Panc1 (cell line): ENCODE measurements at regions not wholly inside any gene's neighbourhood (a gene's known extent, or its start where the extent isn't known, plus 50 kb on each side); places are given as distances from the start of the nearest gene placed in this dataset.
A peak's percentile ranks its signal among the peaks of the same experiment; 100 is the strongest.

ENCODE experiments used
- ATAC-seq: fragments of 200-7000 bp; cut with Tn5 transposase; 2 replicates; pipeline ENCODE4 v1.9.1; 2020; ENCODE audit warnings: mild to moderate bottlenecking, moderate library complexity
- BruUV-seq: library from RNA; stranded (reverse); fragments of 400-500 nt; replicated peaks from 2 replicates; lab custom pipeline; 2021; lab: Mats Ljungman, UMichigan
- CTCF ChIA-PET: fragments of 300-600 bp; sonication (Branson Sonifier 250); formaldehyde crosslinking; loops from one replicate; lab custom pipeline; 2022; ENCODE audit warnings: antibody characterized with exemption; lab: Charles Lee
- POLR2A ChIA-PET: fragments of 300-600 bp; sonication (Branson Sonifier 250); formaldehyde crosslinking; loops from one replicate; lab custom pipeline; 2022; ENCODE audit warnings: antibody characterized with exemption; lab: Charles Lee
- DNase-seq: peaks from one replicate; pipeline ENCODE4 v3.0.0-alpha.2; 2010; ENCODE audit warnings: low read depth, low spot score
- H3K27ac ChIP-seq: 2 replicates; pipeline ENCODE4 v1.5.1; 2011; ENCODE audit warnings: mild to moderate bottlenecking, low read length, inconsistent platforms
- H3K27me3 ChIP-seq: fragments of 200-500 bp; sonication (Bioruptor generic); 2 replicates; pipeline ENCODE4 v1.6.0; 2014; ENCODE audit warnings: low read length, inconsistent platforms; ENCODE audit not compliant: control insufficient read depth, insufficient read depth
- H3K36me3 ChIP-seq: fragments of 200-500 bp; sonication (Bioruptor generic); 2 replicates; pipeline ENCODE4 v1.5.1; 2014; ENCODE audit warnings: inconsistent platforms, mild to moderate bottlenecking, low read length, moderate library complexity; ENCODE audit not compliant: control insufficient read depth, insufficient read depth
- H3K4me1 ChIP-seq: 2 replicates; pipeline ENCODE4 v1.5.1; 2011; ENCODE audit warnings: inconsistent platforms, mild to moderate bottlenecking, low read length, moderate library complexity; ENCODE audit not compliant: control insufficient read depth, insufficient read depth
- H3K4me3 ChIP-seq, 2 experiments: 2 replicates each; pipeline ENCODE4 v1.5.1; 2011 to 2012; ENCODE audit warnings: low read depth in 2 of 2, low read length in 2 of 2, mild to moderate bottlenecking in 2 of 2, inconsistent platforms in 1 of 2, moderate library complexity in 1 of 2
- H3K9me3 ChIP-seq: fragments of 200-500 bp; sonication (Bioruptor generic); 2 replicates; pipeline ENCODE4 v1.5.1; 2014; ENCODE audit warnings: low read depth, mild to moderate bottlenecking, inconsistent platforms, low read length, moderate library complexity; ENCODE audit not compliant: control insufficient read depth, insufficient read depth
- CTCF ChIP-seq: fragments of 450-650 bp; IDR thresholded peaks from 2 replicates; pipeline ENCODE4 v1.5.1; 2017; ENCODE audit warnings: mild to moderate bottlenecking
- POLR2AphosphoS5 ChIP-seq: IDR thresholded peaks from 2 replicates; pipeline ENCODE4 v1.6.1; 2012; ENCODE audit warnings: mild to moderate bottlenecking, low read depth, low read length, moderate library complexity
- REST ChIP-seq, 2 experiments: IDR thresholded peaks; 2 replicates each; pipeline ENCODE4 v1.6.1; 2011 to 2012; ENCODE audit warnings: low read depth in 2 of 2, control low read depth in 1 of 2, low read length in 1 of 2, mild to moderate bottlenecking in 1 of 2, moderate library complexity in 1 of 2; ENCODE audit not compliant: insufficient read depth in 1 of 2
- SIN3A ChIP-seq: IDR thresholded peaks from 2 replicates; pipeline ENCODE4 v1.6.1; 2012; ENCODE audit warnings: low read depth, mild to moderate bottlenecking, low read length, moderate library complexity, borderline replicate concordance; ENCODE audit not compliant: insufficient read depth
- TCF7L2 ChIP-seq: IDR thresholded peaks from 2 replicates; pipeline ENCODE4 v1.6.1; 2011; ENCODE audit warnings: mild to moderate bottlenecking, low read depth, low read length, inconsistent platforms
- in situ Hi-C: cut with HindIII; loops from 2 replicates; pipeline ENCODE4 v1.10.0; 2016; ENCODE audit warnings: low sequenced_read_pairs, low pct_unique_long_range_greater_than_20kb
- intact Hi-C: fragments of 100-400 bp; cut with micrococcal nuclease; formaldehyde crosslinking; loops from one replicate; pipeline ENCODE4 v1.10.0; 2022; ENCODE audit not compliant: unreplicated experiment

- no TSS peak for BruUV-seq
These were observed 127.7 kb downstream of the UQCRFS1 start for GRCh38 chr19:29085206-29085605.

GRCh38 chr19:29084266-29084665 is 128.7 kb downstream of the UQCRFS1 start:
- H3K36me3 ChIP-seq, result no peaks in the 10 kb centered on the region
- ATAC-seq (peak; percentile 89), DNase-seq (no peak)
- intact Hi-C loops (loop anchor here (10.0 kb wide), 1 partner anchor 181 kb away; no protein-coding TSS in a partner anchor), in situ Hi-C loops (no loop called here)
- no peak overlapping the region for H3K27ac ChIP-seq
- CTCF ChIA-PET, result interaction anchor here (0.7 to 1.6 kb wide), 3 partner anchors 11 to 179 kb away, joined by 3 to 7 read pairs (median 7); no protein-coding TSS in a partner anchor
- no TSS peak for BruUV-seq
- H3K4me1 ChIP-seq, result no peaks in the 10 kb centered on the region
- no peak overlapping the region for H3K4me3 ChIP-seq
- TF ChIP-seq CTCF, result peak; percentile 78; the same call in 1 of the 2 replicates
- TF ChIP-seq REST (IDR thresholded peaks at IDR 0.05; ENCODE audit: insufficient read depth in 1 of 2, low read depth in 2 of 2, low read length in 1 of 2), result no peak
- POLR2A ChIA-PET, result no interaction called here
- H3K9me3 ChIP-seq, result no peaks in the 10 kb centered on the region
- peaks cover 2% of the 10 kb centered on the region for H3K27me3 ChIP-seq

More at GRCh38 chr19:29085206-29085605, 127.7 kb downstream of the UQCRFS1 start:
- in situ Hi-C loops (no loop called here), intact Hi-C loops (loop anchor here (10.0 kb wide), 1 partner anchor 180 kb away; no protein-coding TSS in a partner anchor)
- Histone ChIP-seq H3K4me1 (no peaks in the 10 kb centered on the region), H3K27me3 (peaks cover 2% of the 10 kb centered on the region), H3K27ac (no peak overlapping the region), H3K4me3 (no peak overlapping the region), H3K36me3 (no peaks in the 10 kb centered on the region), H3K9me3 (no peaks in the 10 kb centered on the region)
- no peak for TF ChIP-seq SIN3A
- TF ChIP-seq REST (IDR thresholded peaks at IDR 0.05; ENCODE audit: insufficient read depth in 1 of 2, low read depth in 2 of 2, low read length in 1 of 2), result no peak
- no peak for TF ChIP-seq CTCF
- no peak for TF ChIP-seq TCF7L2
- no peak for TF ChIP-seq POLR2AphosphoS5
- ATAC-seq (no peak; the same call in 1 of the 2 replicates), DNase-seq (no peak)
- CTCF ChIA-PET, result no interaction called here
- POLR2A ChIA-PET, result no interaction called here
